ENCODE measurements at regions not wholly inside any gene's neighbourhood (a gene's known extent, or its start where the extent isn't known, plus 50 kb on each side); places are given as distances from the start of the nearest gene placed in this dataset.
A peak's percentile ranks its signal among the peaks of the same experiment; 100 is the strongest.

GRCh38 chrX:40182095-40182494 lies 84.3 kb upstream of the BCOR start:
- Histone ChIP-seq H3K4me3 (no peak overlapping the region), H3K27ac (no peak overlapping the region), H3K36me3 (replicated peaks in 1 of 2) (no peaks in the 10 kb centered on the region), H3K9me3 (replicated peaks in 1 of 3) (peaks cover 0 to 6% (median 0%) of the 10 kb centered on the region in 3 donors), H3K27me3 (peaks cover 5% of the 10 kb centered on the region), H3K4me1 (replicated peaks in 1 of 2) (peaks cover 0 to 3% of the 10 kb centered on the region in 2 donors)
- no peak for DNase-seq
- WGBS, 4 donors, result 76 to 88% (median 85%) methylated on average over 7 of the region's 7 CpGs; no CpG with 5 or more reads in 1 of the 4 donors
- intact Hi-C loops (cut with DNase I), result loop anchor here in 1 of 2 donors (10.0 kb wide), 1 partner anchor 63 kb away; no protein-coding TSS in a partner anchor
- TF ChIP-seq POLR2A (IDR thresholded peaks at IDR 0.05), result no peak
- TF ChIP-seq, protein P1, sequence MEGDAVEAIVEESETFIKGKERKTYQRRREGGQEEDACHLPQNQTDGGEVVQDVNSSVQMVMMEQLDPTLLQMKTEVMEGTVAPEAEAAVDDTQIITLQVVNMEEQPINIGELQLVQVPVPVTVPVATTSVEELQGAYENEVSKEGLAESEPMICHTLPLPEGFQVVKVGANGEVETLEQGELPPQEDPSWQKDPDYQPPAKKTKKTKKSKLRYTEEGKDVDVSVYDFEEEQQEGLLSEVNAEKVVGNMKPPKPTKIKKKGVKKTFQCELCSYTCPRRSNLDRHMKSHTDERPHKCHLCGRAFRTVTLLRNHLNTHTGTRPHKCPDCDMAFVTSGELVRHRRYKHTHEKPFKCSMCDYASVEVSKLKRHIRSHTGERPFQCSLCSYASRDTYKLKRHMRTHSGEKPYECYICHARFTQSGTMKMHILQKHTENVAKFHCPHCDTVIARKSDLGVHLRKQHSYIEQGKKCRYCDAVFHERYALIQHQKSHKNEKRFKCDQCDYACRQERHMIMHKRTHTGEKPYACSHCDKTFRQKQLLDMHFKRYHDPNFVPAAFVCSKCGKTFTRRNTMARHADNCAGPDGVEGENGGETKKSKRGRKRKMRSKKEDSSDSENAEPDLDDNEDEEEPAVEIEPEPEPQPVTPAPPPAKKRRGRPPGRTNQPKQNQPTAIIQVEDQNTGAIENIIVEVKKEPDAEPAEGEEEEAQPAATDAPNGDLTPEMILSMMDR (IDR thresholded peaks at IDR 0.05), result no peak

DNA sequence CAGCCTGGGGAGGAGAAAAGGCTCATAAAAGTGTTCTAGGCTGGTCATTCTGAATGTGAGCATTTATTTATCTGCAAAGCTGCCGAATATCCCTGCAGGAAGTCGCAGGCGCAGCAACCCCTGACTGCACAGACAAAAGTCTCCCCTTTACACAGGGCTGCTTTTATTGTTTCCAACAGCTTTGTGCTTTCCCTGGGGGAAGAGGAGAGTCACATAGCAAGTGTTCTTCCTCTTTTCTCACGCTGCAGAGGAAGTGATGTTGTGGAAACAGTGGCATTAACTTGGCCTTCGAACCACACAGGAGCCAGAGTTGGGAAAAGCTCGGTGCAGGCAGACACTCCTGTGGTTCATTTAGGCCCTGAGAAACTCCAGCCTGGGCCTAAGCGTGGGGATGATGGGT lies 81.5 kb upstream of the BCOR start:
- Histone ChIP-seq H3K4me3 (no peak overlapping the region), H3K4me1 (replicated peaks in 1 of 2) (peaks cover 5 to 8% of the 10 kb centered on the region in 2 donors), H3K27ac (peak overlapping the region in 1 of 5 donors; percentile 30), H3K27me3 (peaks cover 5% of the 10 kb centered on the region), H3K36me3 (replicated peaks in 1 of 2) (no peaks in the 10 kb centered on the region), H3K9me3 (replicated peaks in 1 of 3) (no peaks in the 10 kb centered on the region)
- TF ChIP-seq, protein P1 (IDR thresholded peaks at IDR 0.05), result no peak
- TF ChIP-seq POLR2A (IDR thresholded peaks at IDR 0.05), result no peak
- DNase-seq, result peak in 1 of 7 donors; percentile 56
- WGBS, 4 donors, result 64 to 85% (median 73%) methylated on average over 3 to 7 of the region's 7 CpGs
- intact Hi-C loops (cut with DNase I), result loop anchor here (10.0 kb wide), 3 partner anchors 86 to 364 kb away; no protein-coding TSS in a partner anchor

DNA sequence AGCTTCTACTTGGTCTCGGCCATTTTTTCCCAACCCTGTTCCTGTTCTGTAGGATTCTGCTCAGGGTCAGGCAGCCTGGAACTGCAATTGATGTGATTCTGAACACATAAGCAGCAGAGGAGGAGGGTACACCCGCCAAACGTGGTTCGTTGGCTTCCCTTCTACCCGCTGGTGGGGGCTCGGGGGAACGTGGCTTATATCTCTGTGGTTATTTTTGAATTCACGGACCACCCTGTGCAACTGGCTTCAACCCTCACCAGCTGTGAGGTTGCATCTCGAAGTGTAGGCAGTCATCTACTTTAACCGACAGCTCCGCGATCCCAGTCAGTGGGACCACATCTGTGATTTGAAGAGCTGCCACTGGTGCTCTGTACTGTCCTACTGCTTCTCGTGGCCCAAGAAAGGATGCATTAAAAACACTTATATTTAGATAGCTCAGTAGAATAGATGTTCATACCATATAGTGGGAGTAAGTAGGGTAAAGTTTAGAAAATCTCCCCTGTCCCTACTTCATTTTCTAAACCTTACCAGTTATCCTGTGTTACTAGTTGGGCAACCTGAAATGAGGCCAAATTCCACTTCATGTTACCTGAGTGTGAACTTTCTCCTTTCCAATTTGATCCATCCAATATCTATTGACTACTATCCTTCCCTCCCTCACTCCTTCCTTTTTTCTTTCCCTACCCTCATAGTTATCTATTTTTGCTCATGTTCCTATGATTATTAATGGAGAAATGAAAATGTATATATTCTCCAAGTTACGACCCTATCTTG lies 80.4 kb upstream of the BCOR start:
- Histone ChIP-seq H3K9me3 (replicated peaks in 1 of 3) (no peaks in the 10 kb centered on the region), H3K4me3 (no peak overlapping the region), H3K27ac (no peak overlapping the region), H3K27me3 (peaks cover 5% of the 10 kb centered on the region), H3K4me1 (replicated peaks in 1 of 2) (peaks cover 11 to 17% of the 10 kb centered on the region in 2 donors), H3K36me3 (replicated peaks in 1 of 2) (no peaks in the 10 kb centered on the region)
- TF ChIP-seq, protein P1 (IDR thresholded peaks at IDR 0.05), result no peak
- TF ChIP-seq POLR2A (IDR thresholded peaks at IDR 0.05), result no peak
- intact Hi-C loops (cut with DNase I), result loop anchor here (10.0 kb wide), 3 partner anchors 87 to 363 kb away; no protein-coding TSS in a partner anchor
- WGBS, 4 donors, result 65 to 90% (median 74%) methylated on average over 1 to 14 of the region's 14 CpGs
- DNase-seq, result no peak

- Histone ChIP-seq H3K36me3 (replicated peaks in 1 of 2) (no peaks in the 10 kb centered on the region), H3K4me3 (peak overlapping the region in 2 of 4 donors; percentile 34 to 67), H3K27me3 (peaks cover 5% of the 10 kb centered on the region), H3K27ac (peak overlapping the region; percentile 91 to 99 (median 95)), H3K4me1 (replicated peaks in 1 of 2) (peaks cover 11 to 22% of the 10 kb centered on the region in 2 donors), H3K9me3 (replicated peaks in 1 of 3) (no peaks in the 10 kb centered on the region)
- DNase-seq, result no peak
- TF ChIP-seq, protein P1 (IDR thresholded peaks at IDR 0.05), result peak in 1 of 6 experiments; percentile 1
- TF ChIP-seq POLR2A (IDR thresholded peaks at IDR 0.05), result no peak
- intact Hi-C loops (cut with DNase I), result loop anchor here (10.0 kb wide), 3 partner anchors 87 to 363 kb away; no protein-coding TSS in a partner anchor
- 84 to 92% (median 88%) methylated on average over 2 of the region's 2 CpGs for WGBS, 4 donors
Measured at GRCh38 chrX:40177489-40177888, 79.7 kb upstream of the BCOR start.

Data from adrenal gland (tissue), 9 donors.